H1 (cell line): ENCODE measurements at regions not wholly inside any gene's neighbourhood (a gene's known extent, or its start where the extent isn't known, plus 50 kb on each side); places are given as distances from the start of the nearest gene placed in this dataset.
A peak's percentile ranks its signal among the peaks of the same experiment; 100 is the strongest.

Experiments
- CTCF ChIA-PET: fragments of 300-600 bp; sonication (Branson Sonifier 250); formaldehyde crosslinking; loops from one replicate; lab custom pipeline; 2021; ENCODE audit not compliant: partially characterized antibody; lab: Charles Lee
- POLR2A ChIA-PET: fragments of 300-600 bp; sonication (Branson Sonifier 250); formaldehyde crosslinking; loops from one replicate; lab custom pipeline; 2021; ENCODE audit warnings: inconsistent platforms; ENCODE audit not compliant: partially characterized antibody; lab: Charles Lee
- DNase-seq, 2 experiments: peaks; one replicate each; pipeline versions ENCODE4 v3.0.0 to v3.0.0-alpha.2; 2010 to 2022; ENCODE audit warnings: low spot score in 2 of 2, low read depth in 1 of 2, mixed read lengths in 1 of 2
- FAIRE-seq: peaks from 2 replicates; lab custom pipeline; 2011; peaks lifted over from hg19 to GRCh38; lab: Jason Lieb, UNC
- H2AFZ ChIP-seq: 2 replicates; pipeline ENCODE4 v1.8.1; 2012; ENCODE audit warnings: low read length, inconsistent platforms
- H2AK5ac ChIP-seq: 2 replicates; pipeline ENCODE4 v1.6.1; 2013; ENCODE audit warnings: low read depth, low read length
- H2BK120ac ChIP-seq: replicated peaks from 2 replicates; pipeline ENCODE3; 2013; ENCODE audit warnings: low read depth, low read length, inconsistent platforms
- H2BK12ac ChIP-seq: 2 replicates; pipeline ENCODE4 v1.6.1; 2013; ENCODE audit warnings: low read depth, low read length
- H2BK15ac ChIP-seq: 2 replicates; pipeline ENCODE4 v1.6.1; 2013; ENCODE audit warnings: low read length
- H2BK20ac ChIP-seq: 2 replicates; pipeline ENCODE4 v1.6.1; 2013; ENCODE audit warnings: low read length
- H2BK5ac ChIP-seq: 2 replicates; pipeline ENCODE4 v1.6.1; 2013; ENCODE audit warnings: low read depth, low read length
- H3K14ac ChIP-seq: 2 replicates; pipeline ENCODE4 v1.6.1; 2013; ENCODE audit warnings: inconsistent platforms; ENCODE audit not compliant: insufficient read length
- H3K18ac ChIP-seq: 2 replicates; pipeline ENCODE4 v1.6.1; 2013; ENCODE audit warnings: low read length; ENCODE audit errors: extremely low read depth
- H3K23ac ChIP-seq: 2 replicates; pipeline ENCODE4 v1.6.1; 2013; ENCODE audit warnings: inconsistent platforms; ENCODE audit not compliant: insufficient read length
- H3K23me2 ChIP-seq: 2 replicates; pipeline ENCODE4 v1.6.1; 2013; ENCODE audit warnings: low read depth, low read length
- H3K27ac ChIP-seq: 2 replicates; pipeline ENCODE4 v1.6.1; 2011; ENCODE audit warnings: low read depth, low read length, inconsistent platforms
- H3K27me3 ChIP-seq, 4 experiments: replicated peaks in 1 of 4; 1 replicate in 1 of 4; 2 replicates in 3 of 4; pipeline versions ENCODE4 v1.6.1 to v1.8.1; 2011 to 2013; ENCODE audit warnings: low read length in 3 of 4, mild to moderate bottlenecking in 3 of 4, inconsistent platforms in 2 of 4, mixed read lengths in 2 of 4, moderate library complexity in 1 of 4; ENCODE audit not compliant: control insufficient read depth in 3 of 4, insufficient read depth in 3 of 4; ENCODE audit errors: extremely low read depth in 1 of 4
- H3K36me3 ChIP-seq, 4 experiments: 2 replicates each; pipeline versions ENCODE4 v1.6.1 to v1.8.1; 2011 to 2013; ENCODE audit warnings: mild to moderate bottlenecking in 4 of 4, low read length in 3 of 4, moderate library complexity in 2 of 4, control low read depth in 1 of 4, inconsistent platforms in 1 of 4; ENCODE audit not compliant: insufficient read depth in 4 of 4, control insufficient read depth in 2 of 4
- H3K4ac ChIP-seq: replicated peaks from 2 replicates; pipeline ENCODE3; 2013; ENCODE audit warnings: low read length, low read depth, mixed read lengths, inconsistent platforms; ENCODE audit not compliant: insufficient read length
- H3K4me1 ChIP-seq, 4 experiments: replicated peaks in 1 of 4; 1 replicate in 1 of 4; 2 replicates in 3 of 4; pipeline versions ENCODE4 v1.6.1 to v1.8.1; 2011 to 2013; ENCODE audit warnings: low read length in 3 of 4, inconsistent platforms in 2 of 4, mixed read lengths in 1 of 4; ENCODE audit not compliant: insufficient read depth in 4 of 4, control insufficient read depth in 3 of 4
- H3K4me2 ChIP-seq, 2 experiments: 2 replicates each; pipeline versions ENCODE4 v1.6.1 to v1.8.1; 2011 to 2013; ENCODE audit warnings: low read depth in 2 of 2, low read length in 2 of 2, control low read depth in 1 of 2, inconsistent platforms in 1 of 2, mild to moderate bottlenecking in 1 of 2; ENCODE audit not compliant: insufficient read depth in 1 of 2
- H3K4me3 ChIP-seq, 4 experiments: fragments of 200-600, 300-600 bp in 1 of 4; sonication (generic), shearing (Covaris generic), sonication (Bioruptor Twin) in 1 of 4; 2 replicates each; pipeline versions ENCODE4 v1.5.1 to v1.8.1; 2011 to 2016; ENCODE audit warnings: low read length in 4 of 4, low read depth in 3 of 4, control low read depth in 2 of 4, inconsistent platforms in 2 of 4, mild to moderate bottlenecking in 2 of 4, mixed read lengths in 1 of 4, moderate library complexity in 1 of 4; ENCODE audit not compliant: insufficient read depth in 2 of 4; ENCODE audit errors: extremely low read depth in 1 of 4
- H3K56ac ChIP-seq: replicated peaks from 2 replicates; pipeline ENCODE3; 2013; ENCODE audit warnings: low read depth, mild to moderate bottlenecking, mixed read lengths, low read length, inconsistent platforms; ENCODE audit not compliant: insufficient read length
- H3K79me1 ChIP-seq: 2 replicates; pipeline ENCODE4 v1.6.1; 2013; ENCODE audit warnings: low read depth, low read length, control low read depth
- H3K79me2 ChIP-seq, 2 experiments: 2 replicates each; pipeline versions ENCODE4 v1.6.1 to v1.8.1; 2012 to 2013; ENCODE audit warnings: low read length in 2 of 2, mild to moderate bottlenecking in 2 of 2, inconsistent platforms in 1 of 2; ENCODE audit not compliant: insufficient read depth in 2 of 2, control insufficient read depth in 1 of 2
- H3K9ac ChIP-seq, 4 experiments: replicated peaks in 1 of 4; 1 replicate in 1 of 4; 2 replicates in 3 of 4; pipeline versions ENCODE4 v1.6.1 to v1.8.1; 2011 to 2013; ENCODE audit warnings: low read depth in 3 of 4, low read length in 3 of 4, control low read depth in 2 of 4, mild to moderate bottlenecking in 2 of 4, moderate library complexity in 2 of 4, inconsistent platforms in 1 of 4; ENCODE audit errors: extremely low read depth in 1 of 4
- H3K9me3 ChIP-seq, 2 experiments: 2 replicates each; pipeline versions ENCODE4 v1.6.1 to v1.8.1; 2012 to 2013; ENCODE audit warnings: mild to moderate bottlenecking in 2 of 2, moderate library complexity in 2 of 2, control low read depth in 1 of 2, inconsistent platforms in 1 of 2, low read depth in 1 of 2, low read length in 1 of 2, mixed read lengths in 1 of 2; ENCODE audit not compliant: insufficient read depth in 2 of 2
- H4K20me1 ChIP-seq, 2 experiments: replicated peaks in 1 of 2; 2 replicates each; pipeline versions ENCODE3 to v1.8.1; 2011 to 2013; ENCODE audit warnings: inconsistent platforms in 2 of 2, low read length in 2 of 2, mild to moderate bottlenecking in 1 of 2; ENCODE audit not compliant: insufficient read depth in 2 of 2, control insufficient read depth in 1 of 2
- H4K5ac ChIP-seq: 2 replicates; pipeline ENCODE4 v1.6.1; 2013; ENCODE audit warnings: low read length, low read depth, mixed read lengths, inconsistent platforms; ENCODE audit not compliant: insufficient read length
- H4K8ac ChIP-seq: 2 replicates; pipeline ENCODE4 v1.8.0; 2013; ENCODE audit warnings: mild to moderate bottlenecking, moderate library complexity, low read length, inconsistent platforms; ENCODE audit not compliant: insufficient read depth; ENCODE audit errors: extremely low read depth
- H4K91ac ChIP-seq: replicated peaks from 2 replicates; pipeline ENCODE3; 2013; ENCODE audit warnings: low read length, mixed read lengths, inconsistent platforms; ENCODE audit not compliant: insufficient read length
- ASH2L ChIP-seq: fragments of 200-600, 300-600 bp; sonication (generic); IDR thresholded peaks from one replicate; pipeline ENCODE4 v1.7.1; 2017; ENCODE audit warnings: low read length
- EZH2 ChIP-seq: fragments of 200-600 bp; sonication (generic); IDR thresholded peaks from 2 replicates; pipeline ENCODE4 v1.7.1; 2012; ENCODE audit warnings: low read depth, mild to moderate bottlenecking, moderate library complexity, low read length, inconsistent platforms; ENCODE audit not compliant: severe bottlenecking
- POLR2AphosphoS5 ChIP-seq: IDR thresholded peaks from 2 replicates; pipeline ENCODE4 v1.6.1; 2011; ENCODE audit warnings: low read depth, low read length
- SAP30 ChIP-seq: fragments of 300-600 bp; sonication (generic); IDR thresholded peaks from 2 replicates; pipeline ENCODE4 v1.7.1; 2012; ENCODE audit warnings: low read length, moderate library complexity, mild to moderate bottlenecking, inconsistent platforms; ENCODE audit not compliant: insufficient read depth, insufficient replicate concordance
- SRF ChIP-seq: IDR thresholded peaks from 2 replicates; pipeline ENCODE4 v1.6.1; 2011; ENCODE audit warnings: mild to moderate bottlenecking, low read depth, low read length, moderate library complexity
- WGBS, 2 experiments: shearing (Covaris generic) in 1 of 2; methylation state at CpG; one replicate each; pipeline versions ENCODE4 v1.1.6 to v1.1.7; 2013 to 2015; ENCODE audit warnings: low lambda C conversion rate in 2 of 2, mixed read lengths in 2 of 2, inconsistent platforms in 1 of 2, low coverage in 1 of 2, missing lambda C conversion rate in 1 of 2; ENCODE audit not compliant: insufficient replicate concordance in 2 of 2, insufficient coverage in 1 of 2, insufficient read length in 1 of 2; ENCODE audit errors: extremely low coverage in 1 of 2, missing lambda C conversion rate in 1 of 2; 5-methylcytosine and 5-hydroxymethylcytosine counted together
- TF ChIP-seq, protein P1 (sequence below): IDR thresholded peaks from 2 replicates; pipeline ENCODE4 v1.6.1; 2012; ENCODE audit warnings: inconsistent platforms
- TF ChIP-seq, protein P2 (sequence below): IDR thresholded peaks from 2 replicates; pipeline ENCODE4 v1.6.1; 2012; ENCODE audit warnings: low read length, inconsistent platforms

DNA sequence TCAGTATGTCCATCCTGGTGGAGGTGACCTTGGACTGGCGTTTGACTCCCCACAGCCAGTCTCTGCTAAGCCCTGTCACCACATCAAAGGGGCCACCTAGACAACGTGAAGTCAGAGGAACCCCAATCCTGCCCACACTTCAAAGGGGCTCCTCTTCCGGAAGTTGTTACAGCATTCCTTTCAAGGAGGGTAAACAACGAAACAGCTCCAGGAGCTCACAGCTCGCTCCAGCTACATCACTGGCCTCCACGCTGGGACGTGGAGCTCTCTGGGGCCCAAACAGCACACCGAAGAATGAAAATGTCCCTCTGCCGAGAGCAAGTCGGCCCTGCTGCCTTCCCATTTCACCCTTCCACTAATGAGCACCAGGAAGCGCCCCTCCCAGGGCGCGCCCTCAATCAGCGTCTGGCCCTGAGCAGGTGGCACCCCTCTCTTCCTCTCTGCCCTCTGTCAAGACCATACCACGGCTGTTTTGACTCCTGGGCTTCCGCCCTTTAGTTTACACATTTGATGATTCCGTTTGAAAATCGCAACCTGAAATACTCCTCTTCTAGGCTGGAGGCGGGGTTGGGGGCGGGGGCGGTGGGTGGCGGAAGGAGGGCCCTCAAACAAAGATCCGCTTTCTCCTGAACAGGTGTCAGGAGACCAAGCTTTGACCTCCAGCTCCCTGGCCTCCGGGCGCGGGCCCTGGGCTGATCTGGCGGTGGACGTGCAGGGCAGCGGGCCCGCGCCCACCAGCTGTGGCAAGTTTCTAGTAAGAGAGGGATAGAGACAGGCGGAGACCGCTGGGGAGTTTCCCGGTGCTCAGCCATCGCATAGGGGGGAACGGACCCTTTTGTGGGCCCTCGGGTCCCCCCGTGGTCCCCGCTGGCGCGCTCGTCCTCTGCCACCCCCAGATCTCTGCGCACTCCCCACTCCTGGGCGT, 53.1 kb upstream of the KDM7A start:
- Histone ChIP-seq H4K8ac (peak overlapping the region; percentile 47; the same call in 1 of the 2 replicates), H2BK15ac (no peak overlapping the region), H3K9me3 (no peaks in the 10 kb centered on the region), H3K4me1 (peaks cover 5 to 9% (median 6%) of the 10 kb centered on the region in 4 experiments; a peak in 6 of 7 replicates), H3K4ac (no peak overlapping the region), H4K20me1 (no peaks in the 10 kb centered on the region), H3K36me3 (no peaks in the 10 kb centered on the region), H4K91ac (no peak overlapping the region), H3K14ac (no peak overlapping the region), H3K27me3 (peaks cover 0 to 8% (median 4%) of the 10 kb centered on the region in 4 experiments; a peak in 4 of 7 replicates), H3K79me2 (no peaks in the 10 kb centered on the region), H3K4me2 (peak overlapping the region; percentile 72 to 87), H2BK5ac (no peak overlapping the region), H3K79me1 (no peaks in the 10 kb centered on the region), H3K9ac (no peak overlapping the region), H3K18ac (no peak overlapping the region; the same call in none of the 2 replicates), H3K27ac (no peak overlapping the region), H2BK12ac (peak overlapping the region; percentile 80; the same call in 1 of the 2 replicates), H4K5ac (no peak overlapping the region), H2AFZ (peak overlapping the region; percentile 79; the same call in 1 of the 2 replicates), H3K23me2 (peaks cover 16% of the 10 kb centered on the region; the same call in 1 of the 2 replicates), H2AK5ac (no peak overlapping the region), H2BK120ac (no peak overlapping the region), H3K56ac (no peak overlapping the region), H3K23ac (no peak overlapping the region), H3K4me3 (peak overlapping the region; percentile 48 to 71 (median 68)), H2BK20ac (peak overlapping the region; percentile 86; the same call in 1 of the 2 replicates)
- DNase-seq (peak in 1 of 2 experiments; percentile 74), FAIRE-seq (no peak)
- POLR2A ChIA-PET = interaction anchor here (3.7 kb wide), 1 partner anchor 53 kb away, joined by 19 read pairs; the partner anchor contains the start of gene KDM7A
- WGBS, 2 experiments = 9% methylated on average over 26 of the region's 44 CpGs; no CpG with 5 or more reads in 1 of the 2 experiments
- CTCF ChIA-PET = interaction anchor here (0.7 to 1.0 kb wide), 4 partner anchors 13 to 56 kb away, joined by 3 to 4 read pairs (median 3); no protein-coding TSS in a partner anchor
- peak; percentile 32 for TF ChIP-seq SAP30
- TF ChIP-seq EZH2 = peak; percentile 3
- TF ChIP-seq, protein P1, sequence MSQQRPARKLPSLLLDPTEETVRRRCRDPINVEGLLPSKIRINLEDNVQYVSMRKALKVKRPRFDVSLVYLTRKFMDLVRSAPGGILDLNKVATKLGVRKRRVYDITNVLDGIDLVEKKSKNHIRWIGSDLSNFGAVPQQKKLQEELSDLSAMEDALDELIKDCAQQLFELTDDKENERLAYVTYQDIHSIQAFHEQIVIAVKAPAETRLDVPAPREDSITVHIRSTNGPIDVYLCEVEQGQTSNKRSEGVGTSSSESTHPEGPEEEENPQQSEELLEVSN = 0 out of 2 replicates have a peak, but pooled peaks have one; percentile 1
- TF ChIP-seq ASH2L = peak; percentile 52
- TF ChIP-seq, protein P2, sequence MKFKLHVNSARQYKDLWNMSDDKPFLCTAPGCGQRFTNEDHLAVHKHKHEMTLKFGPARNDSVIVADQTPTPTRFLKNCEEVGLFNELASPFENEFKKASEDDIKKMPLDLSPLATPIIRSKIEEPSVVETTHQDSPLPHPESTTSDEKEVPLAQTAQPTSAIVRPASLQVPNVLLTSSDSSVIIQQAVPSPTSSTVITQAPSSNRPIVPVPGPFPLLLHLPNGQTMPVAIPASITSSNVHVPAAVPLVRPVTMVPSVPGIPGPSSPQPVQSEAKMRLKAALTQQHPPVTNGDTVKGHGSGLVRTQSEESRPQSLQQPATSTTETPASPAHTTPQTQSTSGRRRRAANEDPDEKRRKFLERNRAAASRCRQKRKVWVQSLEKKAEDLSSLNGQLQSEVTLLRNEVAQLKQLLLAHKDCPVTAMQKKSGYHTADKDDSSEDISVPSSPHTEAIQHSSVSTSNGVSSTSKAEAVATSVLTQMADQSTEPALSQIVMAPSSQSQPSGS = no peak
- TF ChIP-seq POLR2AphosphoS5 = peak; percentile 20; the same call in 1 of the 2 replicates
- TF ChIP-seq SRF = no peak
